Epidermal melanocyte (primary cell): ENCODE measurements at regions not wholly inside any gene's neighbourhood (a gene's known extent, or its start where the extent isn't known, plus 50 kb on each side); places are given as distances from the start of the nearest gene placed in this dataset.
"Not testable (repeated sequence)": the region's sequence is repeated elsewhere in the genome, so short reads cannot be mapped to it uniquely, and the experiment has no call there.

ENCODE experiments used
- DNase-seq: peaks from one replicate; pipeline ENCODE4 v3.0.0; 2011; ENCODE audit warnings: low spot score; ENCODE audit not compliant: insufficient read length

DNA sequence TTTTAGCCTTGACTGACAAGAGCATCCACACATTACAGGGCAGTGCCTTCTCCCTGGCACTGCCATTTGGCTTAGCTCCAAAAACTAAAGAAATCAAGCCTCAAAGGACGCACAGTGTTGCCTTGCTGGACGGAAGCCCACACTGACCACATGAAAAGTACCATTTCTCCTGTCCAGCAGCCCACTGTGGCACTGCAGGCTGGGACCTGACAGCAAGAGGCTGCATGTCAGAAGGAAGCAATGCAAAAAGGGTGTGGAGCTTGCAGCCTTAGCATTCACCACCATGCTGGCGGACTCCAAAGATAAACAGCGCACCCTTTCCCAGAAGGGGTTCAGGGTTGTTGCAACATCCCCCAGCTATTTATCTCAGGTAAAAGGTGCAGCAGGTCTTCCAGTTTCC is 109.3 kb upstream of the BMAL1 start:
- DNase-seq: no peak

DNA sequence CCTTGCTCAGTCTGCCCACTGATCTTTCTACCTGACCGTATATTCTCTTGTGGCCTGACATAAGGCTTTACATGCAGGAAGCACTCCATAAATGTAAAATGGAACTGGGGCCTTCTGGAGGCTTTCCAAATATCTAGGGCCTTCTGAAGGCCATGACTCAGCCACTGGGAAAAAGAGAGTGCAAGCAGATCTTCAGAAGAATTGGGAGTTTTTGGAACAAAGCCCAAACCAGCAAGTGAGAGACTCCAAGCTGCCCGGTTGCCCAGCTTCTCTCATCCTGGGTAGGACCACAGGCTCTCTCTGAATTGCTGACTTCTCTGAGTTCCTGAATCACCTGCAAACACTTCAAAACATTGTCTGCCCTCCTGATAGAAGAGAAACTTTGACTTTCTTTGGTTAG is 107.9 kb upstream of the BMAL1 start:
- no peak for DNase-seq

DNA sequence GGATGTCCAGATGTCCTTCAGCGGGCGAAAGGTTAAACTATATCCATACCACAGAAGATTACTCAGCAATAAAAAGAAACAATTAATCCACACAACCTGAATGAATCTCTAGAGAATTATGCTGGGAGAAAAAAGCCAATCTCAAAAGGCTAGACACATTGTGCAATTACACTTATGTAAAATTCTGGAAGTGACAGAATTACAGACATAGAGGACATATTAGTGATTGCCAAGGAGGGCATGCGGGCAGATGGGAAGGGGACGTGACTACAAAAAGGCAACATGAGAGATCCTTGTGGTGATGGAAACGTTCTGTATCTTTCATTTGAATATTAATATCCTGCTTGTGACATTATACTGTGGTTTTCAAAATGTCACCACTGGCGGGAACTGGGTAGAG is 103.5 kb upstream of the BMAL1 start:
- DNase-seq: no peak

DNA sequence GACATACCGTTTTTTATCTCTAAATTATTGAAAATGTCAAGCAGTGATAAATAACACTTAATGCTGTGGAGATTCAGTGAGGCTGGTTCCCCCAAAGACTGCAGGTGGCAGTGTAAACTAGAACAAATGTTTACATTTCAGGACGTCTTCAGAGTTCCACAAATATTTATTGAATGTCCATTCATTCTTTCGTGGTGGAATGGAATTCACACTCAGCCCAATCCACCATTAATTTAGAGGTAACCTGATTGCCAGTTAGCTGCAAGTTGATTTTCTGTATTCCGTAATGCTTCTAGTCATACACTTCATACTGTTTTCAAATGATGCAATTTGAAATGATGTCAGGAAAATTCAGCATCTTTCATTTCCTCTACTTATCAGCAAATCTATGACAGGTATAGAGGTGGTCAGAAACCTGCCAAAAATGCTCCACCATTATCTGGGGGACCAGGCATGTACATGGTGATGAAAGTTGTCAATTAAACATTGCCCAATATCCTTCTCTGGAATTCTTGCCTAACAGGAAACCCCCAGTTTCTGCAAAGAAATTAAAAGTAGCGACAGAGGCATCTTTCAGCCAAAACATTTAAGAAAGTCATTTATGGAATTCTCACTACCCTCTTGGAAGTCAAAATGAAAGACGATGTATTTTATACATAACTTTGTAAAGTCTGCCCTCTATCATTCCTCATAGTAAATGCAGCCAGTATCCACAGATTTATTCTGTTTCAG is 94.3 kb upstream of the BMAL1 start:
- DNase-seq: peak; percentile 18

DNA sequence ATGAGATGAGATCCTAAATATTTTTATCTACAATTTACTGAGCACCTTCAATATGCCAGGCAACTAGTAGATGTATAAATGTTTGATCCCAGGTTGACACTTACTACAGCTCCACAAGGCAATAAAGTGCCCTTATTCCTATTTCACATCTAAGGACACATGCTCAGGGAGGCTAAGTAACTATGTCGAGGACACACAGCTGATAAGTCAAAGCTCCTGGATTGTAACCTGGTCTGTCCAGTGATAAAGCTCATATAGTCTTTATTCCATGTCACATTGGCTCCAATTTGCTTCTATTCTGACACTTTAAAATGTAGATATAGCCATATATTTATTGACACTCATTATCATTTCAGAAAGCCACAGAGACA is 93.8 kb upstream of the BMAL1 start:
- no peak for DNase-seq

DNA sequence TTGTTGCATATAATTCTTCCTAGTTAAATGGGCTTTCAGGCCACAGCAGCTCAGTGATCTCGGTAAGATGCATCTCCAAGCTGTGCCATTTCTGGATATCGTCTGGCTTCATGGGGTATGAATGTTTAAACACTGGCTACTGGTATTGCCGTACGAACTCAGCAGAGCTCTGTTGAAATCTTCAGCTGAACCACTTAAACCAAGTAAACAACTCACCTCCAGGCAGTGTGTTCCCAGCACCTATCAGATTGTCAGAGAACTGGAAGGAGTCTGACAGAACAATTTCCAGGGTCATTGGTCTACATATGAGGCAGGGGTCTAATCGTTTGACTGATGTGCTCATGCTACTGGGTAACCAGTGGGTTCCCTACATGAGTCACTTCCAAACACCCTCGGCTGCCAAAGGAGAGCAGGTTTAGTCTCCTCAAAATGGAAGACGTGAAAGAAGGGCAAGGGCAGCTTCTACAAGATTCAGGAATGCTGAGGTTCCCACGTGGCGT is 93.2 kb upstream of the BMAL1 start:
- DNase-seq: no peak

DNA sequence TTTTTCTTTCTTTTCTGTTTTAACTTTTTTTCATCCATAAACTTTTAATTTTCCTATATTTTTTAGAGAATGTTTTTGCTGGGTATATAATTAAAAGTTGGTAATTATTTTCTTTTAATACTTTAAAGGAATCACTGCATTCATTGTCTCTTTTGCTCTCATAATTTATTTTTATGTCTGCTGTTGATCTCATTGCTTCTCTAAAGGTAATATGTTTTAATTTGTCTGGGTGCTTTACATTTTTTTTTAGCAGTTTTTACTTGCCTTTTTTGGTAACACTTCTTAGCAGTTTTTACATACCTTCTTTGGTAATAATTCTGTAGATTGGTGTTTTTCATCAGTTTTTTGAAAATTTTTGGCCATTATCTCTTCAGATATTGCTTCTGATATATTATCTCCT is 89.4 kb upstream of the BMAL1 start:
- no peak for DNase-seq

DNA sequence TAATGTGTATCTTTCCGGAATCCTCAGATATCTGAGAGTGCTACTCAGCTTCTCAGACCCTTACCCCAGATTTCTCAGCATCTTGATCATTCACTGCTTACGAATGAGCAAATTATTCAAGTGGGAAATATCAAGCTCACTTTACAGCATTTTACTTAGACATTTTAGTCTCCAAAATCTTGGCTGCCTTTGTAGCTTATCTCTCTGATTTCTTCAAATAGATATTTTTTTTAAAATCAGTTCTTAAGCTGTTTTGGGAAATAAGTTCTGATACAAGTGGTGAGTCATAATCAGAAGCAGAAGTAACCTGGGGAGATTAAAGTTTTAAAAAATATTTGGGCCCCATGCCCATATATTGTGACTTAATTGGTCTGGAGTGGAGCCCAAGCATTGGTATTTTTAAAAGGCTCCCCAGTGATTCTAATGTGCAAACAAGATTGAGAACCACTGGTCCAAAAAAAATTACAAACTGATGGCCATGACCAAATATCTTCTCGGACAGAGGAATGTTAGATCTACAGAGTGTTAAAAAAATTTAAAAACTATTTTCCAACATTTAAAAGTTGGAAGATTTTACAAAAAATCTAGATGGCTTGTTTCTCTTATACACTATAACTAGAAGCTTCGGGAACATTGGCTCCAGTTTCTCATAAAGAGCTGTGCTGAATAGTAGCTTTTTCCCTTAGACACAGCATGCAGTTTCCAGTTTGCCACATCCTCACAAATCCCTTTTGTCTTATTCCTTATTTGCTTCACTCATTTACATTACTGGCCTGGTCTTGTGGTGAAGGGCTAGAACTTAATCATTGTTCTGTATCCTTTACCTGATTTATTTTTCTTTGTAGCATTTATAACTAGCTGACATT is 87.8 kb upstream of the BMAL1 start:
- DNase-seq: no peak

DNA sequence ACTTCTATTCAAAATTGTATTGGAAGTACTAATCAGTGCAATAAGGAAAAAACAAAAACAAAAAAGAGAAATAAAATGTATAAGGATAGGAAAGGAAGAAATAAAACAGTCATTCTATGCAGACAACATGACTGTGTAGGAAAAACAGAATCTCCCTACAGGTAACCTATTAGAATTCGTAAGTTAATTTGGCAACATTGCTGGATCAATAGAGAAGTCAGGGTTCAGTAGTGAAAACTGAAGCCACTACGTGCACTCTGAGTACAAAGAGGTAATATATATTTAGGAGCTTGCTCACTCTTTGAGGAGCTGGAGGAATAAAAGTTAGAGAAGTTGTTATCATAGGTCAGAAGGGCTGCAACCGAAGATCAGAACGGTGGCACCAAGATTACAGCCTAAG is 84.0 kb upstream of the BMAL1 start:
- no peak for DNase-seq

DNA sequence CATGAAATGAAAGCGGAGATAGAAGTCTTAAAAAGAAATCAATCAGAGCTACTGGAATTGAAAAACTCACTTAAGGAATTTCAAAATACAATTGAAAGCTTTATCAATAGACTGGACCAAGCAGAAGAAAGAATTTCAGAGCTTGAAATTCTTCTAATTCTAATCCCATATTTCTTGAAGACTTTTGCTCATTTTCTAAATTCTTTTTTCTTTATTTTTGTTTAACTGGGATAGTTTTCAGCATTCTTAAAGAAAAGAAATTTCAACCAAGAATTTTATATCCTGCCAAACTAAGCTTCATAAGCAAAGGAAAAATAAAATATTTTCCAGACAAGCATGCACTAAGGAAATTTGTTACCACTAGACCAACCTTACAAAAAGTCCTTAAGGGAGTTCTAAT is 80.2 kb upstream of the BMAL1 start:
- not testable (repeated sequence) for DNase-seq

DNA sequence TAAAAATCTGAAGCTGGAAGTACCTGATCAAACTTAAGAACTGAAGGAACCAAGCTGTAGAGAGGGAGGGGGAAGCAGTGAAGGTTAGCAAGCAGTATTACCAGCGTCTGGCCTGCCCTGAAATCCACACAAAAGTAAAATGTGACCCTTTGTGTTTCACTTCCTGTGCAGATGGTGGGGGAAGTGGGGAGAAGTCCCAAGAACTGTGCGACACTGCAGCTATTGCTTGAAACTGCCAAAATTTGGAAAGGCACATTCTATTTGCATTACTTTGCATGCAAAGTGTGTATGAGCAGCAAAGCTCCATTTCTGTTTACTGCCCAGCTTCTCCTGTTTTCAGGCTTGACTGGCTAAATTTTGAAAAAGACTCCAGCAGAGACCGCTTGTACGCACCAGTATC is 72.1 kb upstream of the BMAL1 start:
- DNase-seq: no peak

DNA sequence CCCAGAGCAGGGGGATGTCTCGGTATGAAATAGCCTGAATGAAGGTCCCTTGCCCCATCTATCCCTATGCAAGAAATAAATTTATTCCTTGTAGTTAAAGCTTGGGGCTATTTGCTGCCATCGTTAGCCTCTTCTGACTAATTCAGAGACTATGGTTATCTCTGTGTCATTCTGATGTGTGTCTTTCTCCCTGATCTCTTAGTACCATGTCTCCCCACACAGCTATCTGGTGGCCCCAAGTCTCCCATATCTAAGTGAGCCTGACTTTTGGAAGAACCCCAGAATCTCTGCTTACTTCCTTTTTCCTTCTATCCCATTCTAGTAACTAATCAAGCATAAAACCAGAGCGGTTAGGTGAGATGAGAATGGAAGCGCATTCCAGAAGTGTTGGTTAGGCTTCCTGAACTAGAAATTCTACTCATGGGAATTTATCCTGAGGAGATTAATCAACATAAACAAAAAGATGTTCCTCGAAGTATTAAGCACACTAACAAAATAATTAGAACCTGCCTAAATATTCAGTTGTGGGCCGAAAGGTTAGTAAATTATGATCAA is 71.4 kb upstream of the BMAL1 start:
- no peak for DNase-seq

DNA sequence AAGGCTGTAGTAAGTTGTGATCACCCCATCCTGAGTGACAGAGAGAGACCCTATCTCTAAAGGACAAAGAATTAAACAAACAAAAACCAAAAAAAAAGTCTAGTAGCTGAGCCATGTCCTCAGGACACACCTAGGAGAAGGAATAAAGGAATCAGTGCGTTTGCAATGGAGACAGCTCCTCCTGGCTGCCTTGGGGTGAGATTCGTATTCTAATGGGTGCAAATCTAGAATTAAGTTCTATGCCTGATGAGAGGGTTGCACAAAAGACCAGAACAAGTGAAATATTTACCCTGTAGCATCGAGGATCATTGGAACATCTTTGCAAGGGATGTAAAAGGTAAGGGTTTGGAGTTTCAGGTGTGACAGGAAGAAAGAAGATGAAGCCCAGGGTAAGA is 70.3 kb upstream of the BMAL1 start:
- DNase-seq: no peak

DNA sequence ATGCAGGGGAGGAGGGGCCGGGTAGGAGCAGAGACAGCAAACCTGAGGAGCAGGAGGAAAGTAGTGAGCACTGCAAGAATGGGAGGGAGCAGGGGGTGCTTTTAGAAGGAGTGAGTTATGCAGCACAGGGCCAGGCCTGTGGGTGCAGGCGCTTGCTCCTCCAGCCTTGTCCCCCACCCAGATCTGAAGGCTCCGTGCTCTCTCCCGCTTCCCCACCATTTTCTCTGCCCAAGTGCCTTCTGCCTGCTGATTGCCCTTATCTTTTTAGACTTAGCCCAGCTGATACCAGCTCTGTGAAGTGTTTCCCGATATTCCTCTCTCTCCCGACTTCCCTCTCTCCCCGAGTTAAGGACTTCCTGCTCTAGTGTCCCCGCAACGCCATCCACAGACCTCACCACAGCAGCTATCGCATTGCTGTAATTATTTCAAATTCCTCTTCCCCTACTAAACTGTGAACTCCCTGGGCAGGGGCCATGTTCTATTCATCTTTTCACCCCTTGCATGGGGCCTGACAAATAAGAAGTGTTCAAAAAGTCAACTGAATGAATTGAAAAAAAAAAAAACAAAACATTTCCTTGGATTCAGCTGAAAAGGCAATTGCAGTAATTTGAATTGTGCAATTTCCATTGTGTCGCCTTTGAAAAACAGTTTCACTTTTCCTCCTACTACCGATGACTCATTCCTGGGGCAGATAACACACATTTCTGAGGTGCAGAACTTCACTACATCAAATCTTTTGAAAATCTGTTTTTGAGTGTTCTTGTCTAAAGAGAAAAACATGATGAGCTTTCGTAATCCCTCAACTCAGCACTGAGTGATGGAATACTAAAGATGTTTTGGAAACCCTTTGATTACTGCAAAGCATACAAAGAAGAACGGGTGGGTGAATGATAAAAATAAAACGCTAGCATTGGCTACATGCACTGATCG is 69.7 kb upstream of the BMAL1 start:
- no peak for DNase-seq

DNA sequence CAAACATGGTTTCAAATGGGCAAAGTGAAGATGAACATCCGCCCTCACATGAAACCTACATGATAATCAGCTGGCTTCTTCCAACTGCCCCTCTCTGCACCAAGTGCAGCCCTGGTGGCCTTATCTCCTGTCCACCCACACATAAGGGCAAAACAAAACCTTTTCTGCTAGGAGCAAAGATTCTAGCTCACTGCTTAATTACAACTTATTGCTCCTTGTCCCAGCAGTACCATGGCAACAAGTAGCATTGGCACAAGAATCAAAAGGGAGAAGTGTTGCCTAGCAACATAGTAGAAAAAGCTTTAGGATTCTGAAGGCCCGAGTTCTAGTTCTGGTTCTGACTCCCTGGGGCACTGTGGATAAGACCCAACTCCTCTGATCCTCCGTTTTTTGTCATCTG is 68.7 kb upstream of the BMAL1 start:
- DNase-seq: no peak

DNA sequence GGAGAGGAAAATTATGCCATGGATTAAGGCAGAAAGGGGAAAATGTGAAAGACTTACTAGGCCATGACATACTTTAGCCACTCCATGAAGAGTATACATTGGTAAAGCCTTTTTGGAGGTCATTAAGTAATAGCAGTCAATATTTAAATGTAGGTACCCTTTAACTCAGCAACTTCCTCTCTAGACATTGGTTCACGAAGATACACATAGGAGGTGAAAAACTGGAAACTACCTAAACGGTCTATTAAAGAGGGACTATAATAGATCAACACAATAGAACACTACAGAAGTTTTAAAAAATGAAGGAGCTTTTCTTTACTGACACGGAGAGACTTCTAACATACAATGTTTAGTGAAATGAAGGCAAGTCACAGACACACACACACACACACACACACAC is 68.2 kb upstream of the BMAL1 start:
- no peak for DNase-seq

DNA sequence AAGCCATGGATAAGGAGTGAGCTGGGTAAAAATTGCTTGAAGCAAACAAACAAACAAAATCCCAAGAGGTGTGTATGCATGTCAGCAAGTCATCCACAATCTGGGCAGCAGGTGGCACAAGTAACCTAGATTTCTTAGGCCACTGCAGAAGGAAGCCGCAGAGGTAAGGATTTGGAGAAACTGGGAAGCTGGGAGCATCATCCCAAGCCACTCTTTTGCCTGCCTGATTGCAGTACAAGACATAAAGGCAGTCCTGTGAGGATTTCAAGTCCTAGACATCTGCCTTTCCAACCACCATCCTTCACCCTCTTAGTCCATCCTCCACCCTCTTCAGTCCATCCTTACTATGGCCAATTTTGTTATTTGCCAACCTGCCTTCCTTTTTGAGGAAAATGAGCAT is 67.2 kb upstream of the BMAL1 start:
- peak; percentile 27 for DNase-seq

DNA sequence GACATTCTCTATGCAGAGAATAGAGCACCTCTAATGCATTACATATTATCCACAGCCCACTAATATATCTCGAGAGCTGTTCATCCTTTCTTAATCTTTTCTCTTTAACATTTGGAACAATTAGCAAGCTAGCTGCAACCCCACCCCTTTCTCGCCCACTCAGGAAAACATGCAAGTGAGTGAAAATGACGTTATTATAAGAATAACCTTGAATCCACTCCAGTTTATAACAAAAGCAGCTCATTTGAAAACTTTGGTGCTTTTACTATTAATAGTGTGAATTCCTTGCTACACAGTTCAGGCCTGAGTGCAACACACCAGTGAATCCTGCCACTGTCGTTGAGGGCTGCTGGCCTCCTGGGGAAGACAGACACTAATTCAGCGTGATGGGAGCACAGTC is 63.3 kb upstream of the BMAL1 start:
- no peak for DNase-seq

DNA sequence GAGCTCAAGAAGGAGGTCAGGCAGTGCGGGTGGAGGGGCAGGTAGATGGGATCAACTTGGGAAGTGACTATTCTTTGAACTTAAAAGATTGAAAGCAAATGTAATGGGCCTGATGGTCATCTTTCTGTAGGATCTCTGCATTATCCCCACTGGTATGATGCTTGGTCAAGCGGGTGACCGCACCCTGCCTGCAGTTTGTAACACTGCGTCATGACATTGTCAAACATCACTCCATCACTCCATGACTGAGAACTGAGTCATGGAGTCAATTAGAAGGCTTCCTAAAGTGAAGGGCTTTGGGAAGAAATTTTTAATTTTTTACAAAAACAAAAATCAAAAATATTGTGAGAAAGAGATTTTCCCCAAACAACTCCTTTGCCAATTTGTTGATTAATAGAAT is 62.4 kb upstream of the BMAL1 start:
- no peak for DNase-seq

DNA sequence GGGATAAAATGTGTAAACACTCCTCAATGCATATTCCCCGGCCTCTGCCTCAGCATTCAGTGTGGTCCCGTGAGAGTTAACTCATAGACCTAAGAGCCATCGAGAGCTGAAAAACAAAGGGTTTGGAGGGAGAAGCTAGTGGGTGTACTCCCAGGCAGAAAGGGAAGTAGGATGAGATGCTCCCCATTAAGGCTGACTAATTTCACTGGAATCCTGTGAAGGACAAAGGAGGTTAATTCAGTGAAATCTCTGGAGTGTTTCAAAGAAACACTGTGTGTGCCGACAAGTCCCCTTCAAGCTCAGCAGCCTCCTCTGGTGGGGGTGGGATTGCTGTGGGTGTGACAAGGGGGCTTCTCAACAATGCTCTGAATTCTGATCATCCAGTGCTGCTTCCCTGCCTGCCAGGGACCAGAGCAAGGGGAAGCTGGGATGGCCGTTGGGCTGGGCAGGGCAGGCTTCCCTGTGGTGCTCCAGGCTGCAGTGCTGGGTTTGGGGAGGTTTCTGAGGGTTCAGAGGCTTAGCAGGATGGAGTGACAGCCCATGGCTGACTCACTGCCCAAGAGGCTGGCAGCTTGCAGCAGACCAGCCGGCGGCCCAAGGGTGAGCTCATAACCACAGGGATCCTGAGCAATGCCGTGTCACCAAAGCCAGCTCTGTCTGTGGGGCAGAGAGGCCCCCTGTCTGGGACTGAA is 61.4 kb upstream of the BMAL1 start:
- peak; percentile 69 for DNase-seq

DNA sequence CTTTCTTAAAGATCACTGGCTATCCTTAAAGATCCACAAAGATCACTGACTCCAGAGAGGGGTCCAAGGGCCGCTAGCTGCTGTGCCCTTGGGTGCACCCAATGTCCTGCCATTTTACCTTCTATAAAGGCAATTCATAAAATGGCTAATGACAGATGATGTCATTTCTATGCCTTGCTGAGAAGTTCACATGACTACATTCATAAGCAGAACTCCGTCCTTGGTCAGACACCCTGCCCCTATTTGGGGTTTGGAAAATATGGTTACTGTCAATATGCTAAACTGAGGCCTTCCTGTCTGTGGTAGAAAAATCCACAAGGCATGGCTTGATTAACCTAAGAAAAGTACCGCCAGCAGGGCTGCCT is 60.9 kb upstream of the BMAL1 start:
- DNase-seq: no peak
